ENCODE measurements at regions not wholly inside any gene's neighbourhood (a gene's known extent, or its start where the extent isn't known, plus 50 kb on each side); places are given as distances from the start of the nearest gene placed in this dataset.

- DNase-seq, result no peak
These were observed 279.1 kb upstream of the IL12B start for GRCh38 chr5:159609359-159609758.

DNA sequence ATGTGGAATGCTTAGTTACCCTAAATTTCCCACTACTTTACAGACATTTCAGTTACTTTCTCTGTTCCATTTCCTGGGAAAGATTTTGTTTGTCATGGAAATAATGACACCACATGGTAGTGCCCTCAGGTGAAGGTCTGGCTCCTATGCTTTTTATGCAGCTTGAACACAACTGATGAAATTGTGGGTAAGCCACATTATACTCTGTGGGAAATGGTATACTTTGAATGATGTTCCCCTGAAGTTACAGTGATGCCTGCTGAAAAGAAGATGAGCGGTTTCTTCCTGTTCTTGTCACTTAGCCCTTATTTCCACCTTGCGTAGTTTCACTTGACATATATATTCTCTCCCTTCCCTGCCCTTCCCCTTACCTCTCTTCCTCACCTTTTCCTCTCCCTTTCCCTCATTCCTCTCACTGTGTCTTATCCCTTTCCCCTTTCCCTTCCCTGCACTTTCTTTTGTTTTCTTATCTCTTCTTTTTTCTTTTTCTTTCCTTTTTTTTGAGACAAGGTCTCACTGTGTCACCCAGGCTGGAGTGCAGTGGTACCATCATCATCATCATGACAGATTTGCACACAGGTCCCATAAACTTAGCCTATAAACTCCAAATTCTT lies 280.8 kb upstream of the IL12B start:
- DNase-seq, result no peak

- no peak for DNase-seq
These were observed 286.7 kb upstream of the IL12B start for GRCh38 chr5:159616952-159617351.

DNA sequence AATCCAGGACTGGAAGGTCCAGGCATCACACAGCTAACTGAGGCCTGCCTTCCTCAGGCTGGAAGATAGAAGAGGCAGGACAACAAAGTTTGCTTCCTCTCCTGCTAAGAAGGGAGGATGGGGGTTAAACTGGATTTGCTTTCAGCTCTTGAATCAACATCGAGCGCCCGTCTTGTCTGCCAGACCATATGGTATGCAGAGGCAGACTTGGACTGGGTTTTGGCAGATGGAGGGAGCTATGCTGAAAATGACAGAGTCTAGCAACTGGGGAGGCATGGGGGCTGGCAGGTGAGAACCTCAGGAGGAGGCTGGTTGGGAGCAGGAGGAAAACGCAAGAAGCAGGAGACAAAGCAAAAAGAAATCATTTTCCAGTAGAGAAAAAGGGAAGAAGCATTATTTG lies 289.5 kb upstream of the IL12B start:
- no peak for DNase-seq

GRCh38 chr5:159620853-159621540 lies 290.7 kb upstream of the IL12B start:
- no peak for DNase-seq

- no peak for DNase-seq
These were observed 287.6 kb upstream of the ADRA1B start for GRCh38 chr5:159628703-159629102.

DNA sequence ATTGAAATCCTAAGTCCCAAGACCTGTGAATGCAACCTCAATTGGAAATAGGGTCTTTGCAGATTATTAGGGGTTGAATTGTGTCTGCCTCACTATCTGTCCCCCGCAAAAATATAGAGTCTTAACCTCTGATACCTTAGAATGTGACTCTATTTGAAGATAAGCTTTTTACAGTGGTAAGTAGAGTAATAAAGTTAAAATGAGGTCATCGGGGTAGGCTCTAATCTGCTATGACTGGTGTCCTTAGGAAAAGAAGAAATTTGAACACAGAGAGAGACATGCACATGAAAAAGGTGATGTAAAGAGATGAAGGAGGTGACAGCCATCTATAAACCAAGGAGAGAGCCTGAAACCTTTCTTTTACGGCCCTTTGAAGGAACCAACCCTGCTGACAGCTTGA lies 287.1 kb upstream of the ADRA1B start:
- DNase-seq, result no peak

GRCh38 chr5:159630545-159630944 lies 285.7 kb upstream of the ADRA1B start:
- no peak for DNase-seq

DNA sequence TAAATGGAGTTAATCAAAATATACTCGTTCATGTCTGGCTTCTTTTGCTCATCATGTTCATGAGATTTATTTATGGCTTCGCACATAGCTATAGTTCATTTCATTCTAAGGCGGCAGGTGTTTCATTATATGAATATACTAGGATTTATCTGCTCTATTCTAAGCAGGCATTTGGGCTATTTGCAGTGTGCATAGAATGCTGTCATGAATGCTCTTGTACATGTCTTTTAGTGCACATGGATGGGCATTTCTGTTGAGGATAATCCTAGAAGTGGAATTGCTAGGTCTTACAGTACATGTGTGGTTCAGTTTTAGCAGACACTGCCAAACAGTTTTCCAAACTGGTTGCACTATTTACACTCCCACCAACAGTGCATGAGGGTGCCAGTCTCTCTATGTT lies 285.3 kb upstream of the ADRA1B start:
- DNase-seq, result no peak

DNA sequence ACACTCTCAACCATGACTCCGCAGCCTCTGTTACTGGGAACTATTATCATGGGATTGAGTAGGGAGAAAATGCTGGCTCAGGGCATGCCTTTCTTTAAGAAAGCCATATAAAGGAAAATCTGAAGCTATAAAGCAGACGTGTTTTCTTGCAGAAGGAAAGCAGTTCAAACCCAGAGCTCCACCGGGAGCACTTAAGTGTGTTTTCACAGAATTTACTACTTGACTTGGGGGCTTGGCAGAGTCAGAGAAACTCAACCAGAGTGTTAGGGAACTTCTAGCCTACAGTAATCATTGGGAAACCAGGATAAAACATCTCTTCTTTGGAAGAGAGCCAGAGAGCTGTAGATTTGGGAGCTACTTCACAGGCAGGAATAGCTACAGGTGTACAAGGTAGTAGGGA lies 283.4 kb upstream of the ADRA1B start:
- DNase-seq, result no peak

DNA sequence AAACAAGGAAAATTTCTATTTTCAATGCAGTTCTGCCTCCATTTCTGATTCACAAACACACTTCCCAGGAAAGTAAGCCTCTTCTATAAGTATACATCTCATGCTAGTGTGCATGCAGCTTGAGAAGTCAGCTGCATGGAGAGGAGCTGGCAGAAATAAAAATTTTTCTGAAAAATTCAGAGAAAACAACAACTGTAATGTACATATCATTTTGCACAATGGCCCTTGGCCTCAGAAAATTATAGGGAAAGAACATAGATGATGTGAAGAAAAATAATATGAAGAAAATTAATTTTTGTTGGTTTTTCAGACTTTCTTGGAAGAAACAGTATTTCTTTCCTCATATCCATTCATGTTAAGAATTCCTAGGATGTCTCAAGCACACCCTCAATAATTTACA lies 277.8 kb upstream of the ADRA1B start:
- DNase-seq, result no peak

GRCh38 chr5:159638954-159639559 lies 277.2 kb upstream of the ADRA1B start:
- DNase-seq, result no peak

DNA sequence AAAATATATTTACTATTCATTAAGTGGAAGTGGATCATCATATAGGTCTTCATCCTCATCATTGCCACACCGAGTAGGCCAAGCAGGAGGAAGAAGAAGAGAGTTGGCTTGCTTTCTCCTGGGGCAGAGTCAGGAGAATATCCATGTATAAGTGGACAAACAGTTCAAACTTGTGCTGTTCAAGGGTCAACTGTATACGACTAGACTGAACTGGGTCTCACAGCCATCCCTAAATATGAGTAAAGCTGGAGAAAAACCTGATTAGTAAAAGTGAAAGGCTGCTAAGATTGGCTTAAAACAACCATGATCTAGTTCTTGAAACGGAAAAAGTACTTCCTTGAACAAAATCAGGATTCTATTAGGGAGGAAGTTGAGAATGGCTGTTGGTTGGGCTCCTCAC lies 276.7 kb upstream of the ADRA1B start:
- no peak for DNase-seq

DNA sequence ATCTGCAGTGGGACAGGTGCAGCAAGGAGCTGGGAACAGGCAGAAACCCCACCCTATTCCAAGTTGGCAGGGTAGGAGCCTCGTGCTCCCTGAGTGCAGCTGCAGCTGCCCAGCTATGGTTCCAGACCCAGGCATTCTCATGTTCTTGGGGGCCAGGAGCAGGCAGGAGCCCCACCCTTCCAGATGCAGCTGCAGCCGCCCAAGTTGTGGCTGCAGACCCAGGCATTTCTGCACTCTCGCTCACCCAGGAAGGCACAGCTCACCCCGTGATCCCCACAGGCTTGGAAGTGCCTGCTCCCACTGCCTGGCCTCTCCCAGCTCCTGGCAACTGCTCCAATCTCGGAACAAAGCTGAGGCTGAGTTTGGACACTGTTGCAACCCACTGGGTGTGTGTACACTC lies 275.8 kb upstream of the ADRA1B start:
- no peak for DNase-seq

DNA sequence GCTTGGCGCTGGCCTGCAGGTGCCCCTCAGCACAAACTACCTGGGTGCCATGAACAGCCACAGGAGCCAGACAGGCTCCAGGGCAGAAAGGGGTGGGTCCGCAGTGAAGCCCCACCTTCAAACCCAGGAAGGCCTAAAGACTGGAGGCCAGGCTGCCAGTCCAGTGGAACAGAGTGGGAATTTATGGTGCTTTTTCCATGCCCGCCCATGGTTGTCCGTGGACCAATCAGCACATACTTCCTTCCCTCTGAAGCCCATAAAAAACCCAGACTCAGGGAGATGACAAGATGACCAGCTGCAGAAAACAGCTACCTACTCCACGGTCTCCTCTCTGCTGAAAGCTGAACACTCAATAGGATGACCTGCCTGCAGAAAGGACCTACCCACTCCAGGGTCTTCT lies 275.4 kb upstream of the ADRA1B start:
- no peak for DNase-seq

DNA sequence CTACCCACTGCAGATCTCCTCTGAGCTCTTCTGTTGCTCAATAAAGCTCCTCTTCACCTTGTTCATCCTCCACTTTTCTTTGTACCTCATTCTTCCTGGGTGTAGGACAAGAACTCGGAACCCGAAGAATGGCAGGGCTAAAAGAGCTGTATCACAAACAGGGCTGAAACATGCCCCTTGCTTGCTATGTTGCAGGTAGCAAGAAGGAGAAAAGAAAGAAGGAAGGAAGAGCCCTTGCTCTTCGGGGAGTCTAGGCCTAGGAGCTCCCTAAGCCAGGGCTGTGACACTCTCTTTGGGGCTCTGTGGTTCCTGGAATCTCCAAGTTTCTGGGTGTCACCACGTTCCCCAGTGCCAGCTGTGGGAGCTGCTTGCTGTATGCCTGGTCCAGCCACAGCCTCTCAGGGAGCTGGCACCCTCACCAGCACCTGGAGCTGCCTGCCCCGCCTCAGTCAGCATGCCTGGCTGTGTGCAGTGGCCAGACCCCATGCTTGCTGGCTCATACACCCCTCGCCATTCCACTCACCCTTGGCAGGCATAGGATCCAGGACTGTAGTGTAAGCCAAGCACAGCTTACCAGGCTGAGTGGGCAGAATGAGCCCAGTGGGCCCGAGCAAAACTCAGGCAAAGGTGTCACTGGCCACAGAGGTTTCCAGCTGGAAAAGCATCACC lies 274.8 kb upstream of the ADRA1B start:
- DNase-seq, result no peak

DNA sequence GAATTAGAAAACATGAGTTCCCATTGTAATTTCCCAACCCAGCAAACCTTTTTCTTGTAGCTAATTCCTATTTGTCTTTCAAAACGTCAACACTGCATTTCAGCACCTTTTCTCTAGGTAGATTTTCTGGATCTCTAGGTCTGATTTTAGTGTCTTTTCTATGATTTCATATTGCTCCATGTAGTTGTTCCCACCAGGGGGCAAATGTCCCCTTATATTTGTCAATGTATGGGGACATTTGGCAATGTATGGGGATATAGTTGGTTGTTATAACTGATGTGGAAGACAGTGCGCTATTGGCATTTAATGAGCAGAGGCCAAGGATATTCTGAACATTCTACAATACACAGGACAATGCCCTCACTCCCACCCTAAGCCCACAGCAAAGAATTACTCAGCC lies 273.9 kb upstream of the ADRA1B start:
- DNase-seq, result no peak

DNA sequence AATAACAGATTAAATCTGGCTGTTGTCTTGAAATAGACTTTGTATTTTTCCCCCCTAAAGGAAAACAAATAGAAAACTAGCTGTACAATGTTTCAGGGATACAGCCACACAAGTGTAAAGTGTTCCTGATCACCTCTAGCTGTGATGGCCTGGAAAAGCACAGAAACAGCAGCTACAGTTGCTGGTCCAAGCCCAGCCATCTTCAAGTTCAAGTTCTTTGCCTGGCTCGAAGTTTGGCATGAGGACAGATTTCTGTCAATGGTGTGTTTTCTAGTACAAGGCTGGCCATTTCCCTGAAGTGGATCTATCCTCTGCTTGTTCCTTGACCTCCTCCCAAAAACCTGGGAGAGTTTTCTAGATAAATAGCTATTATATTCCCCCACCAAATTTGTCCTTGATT lies 272.2 kb upstream of the ADRA1B start:
- no peak for DNase-seq

DNA sequence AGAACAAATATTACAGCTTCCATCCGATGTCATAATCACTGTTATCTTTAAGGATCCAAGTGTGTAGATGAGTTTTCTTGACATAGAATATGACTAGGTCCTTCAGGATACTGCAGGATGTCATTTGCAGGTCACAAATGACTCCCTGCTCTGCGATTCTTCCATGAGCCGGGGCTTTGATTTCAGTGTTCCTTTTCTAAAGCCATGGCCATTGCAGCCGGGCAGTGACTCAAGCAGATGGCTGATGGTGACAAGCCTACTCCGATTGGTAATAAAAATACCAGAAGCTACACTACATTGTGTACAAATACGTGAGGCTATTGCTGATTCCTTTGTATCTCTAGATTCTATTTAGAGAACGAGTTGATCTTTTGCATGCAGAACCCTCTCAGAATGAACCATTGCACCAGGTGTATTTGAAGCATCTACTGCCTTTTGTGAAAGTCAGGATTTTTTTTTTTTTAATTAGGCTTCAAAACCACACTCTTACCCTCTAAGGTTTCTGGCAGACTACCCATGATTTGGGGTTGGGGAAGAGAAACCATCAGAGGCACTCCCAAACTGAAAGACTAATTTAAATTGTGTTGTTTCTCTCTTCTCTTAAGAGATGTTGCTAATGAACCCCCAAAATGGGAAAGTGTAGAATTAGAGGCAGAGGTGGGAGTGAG lies 271.0 kb upstream of the ADRA1B start:
- DNase-seq, result no peak

DNA sequence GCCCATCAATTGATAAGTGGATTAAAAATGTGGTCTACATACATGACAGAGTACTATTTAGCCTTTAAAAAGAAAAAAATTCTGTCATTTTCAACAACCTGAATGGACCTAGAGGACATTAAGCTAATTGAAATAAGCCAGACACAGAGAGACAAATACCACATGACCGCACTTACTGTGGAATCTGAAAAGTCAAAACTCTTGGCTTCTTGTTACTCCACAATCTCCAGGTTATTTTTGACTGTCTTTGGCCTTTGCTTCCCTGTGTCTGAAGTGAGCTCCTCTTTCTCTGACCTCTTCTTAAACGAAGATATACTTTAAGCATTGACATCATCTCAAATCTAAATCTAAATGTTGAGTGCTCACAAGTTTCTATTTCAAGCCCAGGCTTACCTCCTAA lies 265.5 kb upstream of the ADRA1B start:
- DNase-seq, result no peak

DNA sequence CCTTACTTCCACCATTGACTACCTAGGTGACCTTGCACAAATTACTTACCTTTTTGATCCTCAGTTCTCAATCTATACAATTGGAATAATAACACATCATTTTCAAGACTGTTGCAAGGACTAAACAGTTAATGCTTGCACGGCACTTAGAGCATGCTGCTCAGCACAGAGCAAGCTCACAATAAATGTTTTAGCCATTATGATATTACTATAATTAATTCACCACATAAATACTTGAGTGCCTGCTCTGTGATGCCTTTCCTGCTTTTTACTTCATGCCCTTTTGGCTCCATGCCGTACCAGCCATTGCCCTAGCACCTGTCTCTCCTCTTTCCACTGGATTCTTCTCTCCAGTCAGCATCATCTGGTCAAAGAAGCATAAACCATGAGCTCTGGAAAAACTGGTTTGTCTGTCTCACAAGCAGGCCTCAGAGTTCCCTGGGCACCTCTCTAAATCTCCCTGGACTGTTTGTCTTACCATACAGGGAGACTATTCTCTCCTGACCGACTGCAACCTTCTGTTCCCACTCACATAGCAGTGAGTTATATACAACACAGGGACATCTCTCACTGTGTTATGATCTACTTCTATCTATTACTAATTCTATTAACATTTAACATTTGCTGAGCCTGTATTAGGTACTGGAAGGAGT lies 260.4 kb upstream of the ADRA1B start:
- no peak for DNase-seq

GRCh38 chr5:159657298-159657697 lies 259.0 kb upstream of the ADRA1B start:
- DNase-seq, result no peak

DNA sequence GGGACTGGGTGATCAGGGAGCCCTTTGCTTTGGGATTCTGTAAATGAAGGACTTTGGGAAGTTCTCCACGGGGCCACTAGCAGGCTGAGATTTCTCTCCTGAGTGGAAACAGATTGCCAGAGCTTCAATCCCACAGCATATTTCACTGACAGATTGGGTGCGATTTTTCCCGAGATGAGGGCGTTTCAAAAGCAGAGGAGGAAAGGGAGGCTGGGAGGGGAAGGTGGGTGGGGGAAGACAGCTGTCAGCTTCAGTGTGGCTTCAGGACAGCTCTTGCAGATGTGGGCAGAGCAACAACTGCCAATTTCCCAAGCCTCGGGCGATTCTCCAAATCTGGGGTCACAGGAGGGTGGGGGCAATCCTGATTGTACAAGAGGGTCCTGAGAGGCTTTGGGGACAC lies 258.5 kb upstream of the ADRA1B start:
- DNase-seq, result no peak
